Spinal cord (tissue), 9 donors: ENCODE measurements at regions not wholly inside any gene's neighbourhood (a gene's known extent, or its start where the extent isn't known, plus 50 kb on each side); places are given as distances from the start of the nearest gene placed in this dataset.

Experiments used
- DNase-seq, 6 donors: peaks; one replicate each; pipeline versions ENCODE4 v3.0.0 to v3.0.0-alpha.2; 2013 to 2015; ENCODE audit warnings: low spot score in 6 of 6, low read depth in 4 of 6
- H3K27ac ChIP-seq: one replicate; pipeline ENCODE4 v1.5.1; 2013; ENCODE audit warnings: low read depth, low read length, control low read depth
- H3K27me3 ChIP-seq: one replicate; pipeline ENCODE4 v1.6.1; 2013; ENCODE audit warnings: low read length; ENCODE audit not compliant: control insufficient read depth, insufficient read depth
- H3K36me3 ChIP-seq: one replicate; pipeline ENCODE4 v1.6.1; 2013; ENCODE audit warnings: low read length; ENCODE audit not compliant: control insufficient read depth, insufficient read depth
- H3K4me1 ChIP-seq: one replicate; pipeline ENCODE4 v1.6.1; 2013; ENCODE audit warnings: low read length; ENCODE audit not compliant: control insufficient read depth, insufficient read depth
- H3K4me3 ChIP-seq: one replicate; pipeline ENCODE4 v1.5.1; 2013; ENCODE audit warnings: low read depth, low read length, control low read depth
- H3K9me3 ChIP-seq: one replicate; pipeline ENCODE4 v1.6.1; 2013; ENCODE audit warnings: low read length; ENCODE audit not compliant: control insufficient read depth, insufficient read depth
- WGBS: methylation state at CpG from one replicate; pipeline ENCODE4 v1.1.5; 2013; ENCODE audit warnings: missing lambda C conversion rate; ENCODE audit not compliant: insufficient coverage; 5-methylcytosine and 5-hydroxymethylcytosine counted together
- donor health status: healthy.

- DNase-seq, result no peak
- H3K27ac ChIP-seq, result no peak overlapping the region
- H3K27me3 ChIP-seq, result no peaks in the 10 kb centered on the region
- no peaks in the 10 kb centered on the region for H3K9me3 ChIP-seq
- 50% methylated on average over 2 of the region's 3 CpGs for WGBS
- no peak overlapping the region for H3K4me3 ChIP-seq
- no peaks in the 10 kb centered on the region for H3K36me3 ChIP-seq
- no peaks in the 10 kb centered on the region for H3K4me1 ChIP-seq
Measured at GRCh38 chr9:38207247-38207778, 138.3 kb upstream of the SHB start.

- no peaks in the 10 kb centered on the region for H3K9me3 ChIP-seq
- no peaks in the 10 kb centered on the region for H3K27me3 ChIP-seq
- peaks cover 6% of the 10 kb centered on the region for H3K4me1 ChIP-seq
- H3K27ac ChIP-seq, result no peak overlapping the region
- no peak overlapping the region for H3K4me3 ChIP-seq
- no peaks in the 10 kb centered on the region for H3K36me3 ChIP-seq
- DNase-seq, result no peak
Measured at GRCh38 chr9:38205279-38205678, 136.3 kb upstream of the SHB start.

- Histone ChIP-seq H3K4me1 (peaks cover 7% of the 10 kb centered on the region), H3K9me3 (no peaks in the 10 kb centered on the region), H3K36me3 (no peaks in the 10 kb centered on the region), H3K27ac (no peak overlapping the region), H3K27me3 (no peaks in the 10 kb centered on the region), H3K4me3 (no peak overlapping the region)
- DNase-seq, result peak in 2 of 6 donors; percentile 23 to 83
- 7% methylated on average over 3 of the region's 7 CpGs for WGBS
Measured at GRCh38 chr9:38202336-38202938, 133.4 kb upstream of the SHB start.

- no peak overlapping the region for H3K27ac ChIP-seq
- DNase-seq, result no peak
- WGBS, result 83% methylated on average over 2 of the region's 3 CpGs
- H3K27me3 ChIP-seq, result no peaks in the 10 kb centered on the region
- H3K9me3 ChIP-seq, result no peaks in the 10 kb centered on the region
- no peaks in the 10 kb centered on the region for H3K36me3 ChIP-seq
- H3K4me1 ChIP-seq, result peaks cover 7% of the 10 kb centered on the region
- no peak overlapping the region for H3K4me3 ChIP-seq
Measured at GRCh38 chr9:38201844-38202243, 132.8 kb upstream of the SHB start.

- peak in 4 of 6 donors; percentile 17 to 92 (median 64) for DNase-seq
- Histone ChIP-seq H3K9me3 (no peaks in the 10 kb centered on the region), H3K4me1 (peaks cover 7% of the 10 kb centered on the region), H3K27ac (no peak overlapping the region), H3K27me3 (no peaks in the 10 kb centered on the region), H3K4me3 (no peak overlapping the region), H3K36me3 (no peaks in the 10 kb centered on the region)
- WGBS, result 35% methylated on average over 9 of the region's 9 CpGs
Measured at GRCh38 chr9:38200431-38200830, 131.4 kb upstream of the SHB start.

GRCh38 chr9:38198140-38198539 is 129.1 kb upstream of the SHB start:
- no peaks in the 10 kb centered on the region for H3K36me3 ChIP-seq
- no peak overlapping the region for H3K27ac ChIP-seq
- H3K4me3 ChIP-seq, result no peak overlapping the region
- peaks cover 7% of the 10 kb centered on the region for H3K4me1 ChIP-seq
- H3K9me3 ChIP-seq, result no peaks in the 10 kb centered on the region
- no peak for DNase-seq
- WGBS, result 95% methylated on average over 6 of the region's 6 CpGs
- H3K27me3 ChIP-seq, result no peaks in the 10 kb centered on the region

- peaks cover 7% of the 10 kb centered on the region for H3K4me1 ChIP-seq
- no peak for DNase-seq
- H3K27me3 ChIP-seq, result no peaks in the 10 kb centered on the region
- H3K4me3 ChIP-seq, result no peak overlapping the region
- no peak overlapping the region for H3K27ac ChIP-seq
- H3K9me3 ChIP-seq, result no peaks in the 10 kb centered on the region
- no peaks in the 10 kb centered on the region for H3K36me3 ChIP-seq
- WGBS, result no CpG with 5 or more reads among the region's 3 CpGs
Measured at GRCh38 chr9:38196714-38197113, 127.7 kb upstream of the SHB start.

GRCh38 chr9:38195737-38196161 is 126.7 kb upstream of the SHB start:
- no peak overlapping the region for H3K4me3 ChIP-seq
- no peaks in the 10 kb centered on the region for H3K9me3 ChIP-seq
- no peak overlapping the region for H3K27ac ChIP-seq
- H3K36me3 ChIP-seq, result no peaks in the 10 kb centered on the region
- 65% methylated on average over 6 of the region's 7 CpGs for WGBS
- DNase-seq, result no peak
- H3K4me1 ChIP-seq, result peaks cover 5% of the 10 kb centered on the region
- no peaks in the 10 kb centered on the region for H3K27me3 ChIP-seq

- Histone ChIP-seq H3K4me3 (no peak overlapping the region), H3K27me3 (no peaks in the 10 kb centered on the region), H3K4me1 (no peaks in the 10 kb centered on the region), H3K9me3 (no peaks in the 10 kb centered on the region), H3K36me3 (no peaks in the 10 kb centered on the region), H3K27ac (no peak overlapping the region)
- no CpG with 5 or more reads among the region's 4 CpGs for WGBS
- peak in 1 of 6 donors; percentile 21 for DNase-seq
Measured at GRCh38 chr9:38194870-38195269, 125.8 kb upstream of the SHB start.

- H3K36me3 ChIP-seq, result no peaks in the 10 kb centered on the region
- H3K27me3 ChIP-seq, result no peaks in the 10 kb centered on the region
- H3K27ac ChIP-seq, result no peak overlapping the region
- H3K4me3 ChIP-seq, result no peak overlapping the region
- DNase-seq, result no peak
- H3K4me1 ChIP-seq, result no peaks in the 10 kb centered on the region
- no peaks in the 10 kb centered on the region for H3K9me3 ChIP-seq
- 100% methylated on average over 1 of the region's 4 CpGs for WGBS
Measured at GRCh38 chr9:38192731-38193265, 123.8 kb upstream of the SHB start.
